ENCODE measurements at regions not wholly inside any gene's neighbourhood (a gene's known extent, or its start where the extent isn't known, plus 50 kb on each side); places are given as distances from the start of the nearest gene placed in this dataset.
"Not testable (repeated sequence)": the region's sequence is repeated elsewhere in the genome, so short reads cannot be mapped to it uniquely, and the experiment has no call there.

GRCh38 chr17:59485015-59485414, 80.4 kb upstream of the DHX40 start:
- Mint-ChIP-seq H3K9me3 (no peaks in the 10 kb centered on the region), H3K27me3 (ENCODE audit: low read depth) (peaks cover 11% of the 10 kb centered on the region), H3K36me3 (ENCODE audit: insufficient read depth in 2 of 2) (peaks cover 0 to 3% of the 10 kb centered on the region in 2 donors), H3K4me1 (ENCODE audit: low read depth) (peaks cover 7% of the 10 kb centered on the region), H3K4me3 (no peak overlapping the region), H3K27ac (no peak overlapping the region)
- no peak for DNase-seq
- no peak for ATAC-seq (replicated peaks in 1 of 2)

GRCh38 chr17:59485946-59486345, 79.5 kb upstream of the DHX40 start:
- Mint-ChIP-seq H3K4me3 (no peak overlapping the region), H3K27me3 (ENCODE audit: low read depth) (peaks cover 5% of the 10 kb centered on the region), H3K36me3 (ENCODE audit: insufficient read depth in 2 of 2) (peaks cover 0 to 3% of the 10 kb centered on the region in 2 donors), H3K4me1 (ENCODE audit: low read depth) (peaks cover 7% of the 10 kb centered on the region), H3K9me3 (no peaks in the 10 kb centered on the region), H3K27ac (no peak overlapping the region)
- DNase-seq: no peak
- no peak for ATAC-seq (replicated peaks in 1 of 2)

DNA sequence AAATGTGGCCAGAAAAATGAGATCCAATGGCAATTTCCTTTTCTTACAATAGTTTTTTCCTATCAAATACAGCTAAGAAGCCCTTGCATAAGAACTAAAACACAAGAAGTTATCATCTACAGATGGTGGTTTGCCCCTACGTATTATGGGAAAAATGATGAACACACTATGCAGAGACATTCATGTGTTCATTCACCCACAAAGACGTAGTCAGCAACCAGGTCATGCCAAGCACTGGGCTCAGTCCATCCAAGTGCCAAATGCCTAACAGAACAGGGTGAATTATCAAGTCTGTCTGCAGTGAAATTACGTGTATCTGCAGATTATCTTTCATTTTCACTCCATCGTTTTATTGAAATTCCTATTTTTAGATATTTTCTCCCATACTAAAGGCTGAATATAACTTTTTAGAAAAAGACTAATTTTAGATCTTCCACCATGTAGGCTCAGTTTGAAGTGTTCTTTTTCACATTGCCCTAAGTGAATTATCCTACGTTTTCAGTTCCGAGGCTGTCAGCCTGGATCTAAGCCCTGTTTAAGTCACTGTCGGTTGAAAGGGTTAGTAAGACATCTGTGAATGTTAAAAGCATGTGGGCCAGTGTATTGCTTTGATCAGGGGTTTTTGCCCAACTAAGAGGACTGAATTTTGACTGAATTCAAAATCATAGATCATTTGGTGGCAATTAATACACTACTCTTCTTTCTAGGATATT, 78.1 kb upstream of the DHX40 start:
- H3K4me1 Mint-ChIP-seq (ENCODE audit: low read depth): peaks cover 7% of the 10 kb centered on the region
- no peak for DNase-seq
- no peak overlapping the region for H3K4me3 Mint-ChIP-seq
- H3K27me3 Mint-ChIP-seq (ENCODE audit: low read depth): no peaks in the 10 kb centered on the region
- no peaks in the 10 kb centered on the region for H3K36me3 Mint-ChIP-seq (ENCODE audit: insufficient read depth in 2 of 2)
- H3K9me3 Mint-ChIP-seq: no peaks in the 10 kb centered on the region
- ATAC-seq (replicated peaks in 1 of 2): no peak
- H3K27ac Mint-ChIP-seq: no peak overlapping the region

DNA sequence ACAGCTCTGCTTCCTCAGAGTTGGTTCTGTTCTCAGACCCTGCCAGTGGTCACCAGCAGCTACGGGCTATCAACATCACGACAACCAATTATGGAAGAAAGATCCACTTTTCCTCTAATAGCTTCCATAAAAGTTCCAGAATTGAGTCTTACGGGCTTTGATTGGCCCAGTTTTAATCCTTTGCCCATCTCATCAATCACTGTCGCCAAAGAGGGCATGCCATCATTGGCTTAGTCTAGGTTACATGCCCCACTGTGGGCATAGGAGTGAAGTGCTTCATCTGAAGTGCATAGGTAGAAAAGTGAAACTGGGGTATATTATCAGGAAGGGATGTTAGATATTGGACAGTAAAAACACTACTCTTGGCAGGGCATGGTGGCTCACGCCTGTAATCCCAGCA, 76.6 kb upstream of the DHX40 start:
- ATAC-seq (replicated peaks in 1 of 2): no peak
- Mint-ChIP-seq H3K4me1 (ENCODE audit: low read depth) (peaks cover 3% of the 10 kb centered on the region), H3K27ac (no peak overlapping the region), H3K27me3 (ENCODE audit: low read depth) (no peaks in the 10 kb centered on the region), H3K4me3 (no peak overlapping the region), H3K36me3 (ENCODE audit: insufficient read depth in 2 of 2) (no peaks in the 10 kb centered on the region), H3K9me3 (no peaks in the 10 kb centered on the region)
- DNase-seq: no peak

DNA sequence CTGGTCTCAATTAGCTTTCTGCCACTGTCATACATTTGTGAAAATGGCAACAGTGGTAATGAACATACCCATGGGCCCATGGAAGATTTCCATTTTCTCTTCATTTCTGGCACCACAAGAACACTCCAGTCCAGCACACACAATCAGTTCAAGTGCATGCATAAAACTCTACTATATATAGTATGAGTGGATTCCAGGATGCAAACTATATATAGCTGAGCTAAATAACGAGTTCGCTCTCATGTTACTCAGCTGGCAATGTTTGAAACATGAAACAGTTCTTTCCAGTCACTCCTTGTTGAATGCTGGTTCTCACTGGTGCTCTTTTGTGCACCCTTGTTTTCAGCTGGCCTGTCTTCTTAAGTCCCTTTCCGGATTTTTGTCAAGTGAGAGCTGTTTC, 75.2 kb upstream of the DHX40 start:
- ATAC-seq (replicated peaks in 1 of 2): no peak
- Mint-ChIP-seq H3K4me1 (ENCODE audit: low read depth) (no peaks in the 10 kb centered on the region), H3K36me3 (ENCODE audit: insufficient read depth in 2 of 2) (no peaks in the 10 kb centered on the region), H3K27me3 (ENCODE audit: low read depth) (no peaks in the 10 kb centered on the region), H3K27ac (no peak overlapping the region), H3K4me3 (no peak overlapping the region), H3K9me3 (no peaks in the 10 kb centered on the region)
- DNase-seq: no peak

GRCh38 chr17:59491353-59492090, 73.9 kb upstream of the DHX40 start:
- Mint-ChIP-seq H3K27me3 (ENCODE audit: low read depth) (no peaks in the 10 kb centered on the region), H3K4me3 (no peak overlapping the region), H3K4me1 (ENCODE audit: low read depth) (no peaks in the 10 kb centered on the region), H3K27ac (no peak overlapping the region), H3K9me3 (no peaks in the 10 kb centered on the region), H3K36me3 (ENCODE audit: insufficient read depth in 2 of 2) (no peaks in the 10 kb centered on the region)
- DNase-seq: no peak
- ATAC-seq (replicated peaks in 1 of 2): no peak

GRCh38 chr17:59492091-59492451, 73.3 kb upstream of the DHX40 start:
- ATAC-seq (replicated peaks in 1 of 2) (no peak), DNase-seq (no peak)
- Mint-ChIP-seq H3K4me3 (no peak overlapping the region), H3K27ac (no peak overlapping the region), H3K36me3 (ENCODE audit: insufficient read depth in 2 of 2) (no peaks in the 10 kb centered on the region), H3K4me1 (ENCODE audit: low read depth) (no peaks in the 10 kb centered on the region), H3K9me3 (no peaks in the 10 kb centered on the region), H3K27me3 (ENCODE audit: low read depth) (no peaks in the 10 kb centered on the region)

GRCh38 chr17:59493867-59494266, 71.5 kb upstream of the DHX40 start:
- no peak overlapping the region for H3K4me3 Mint-ChIP-seq
- no peak overlapping the region for H3K27ac Mint-ChIP-seq
- H3K27me3 Mint-ChIP-seq (ENCODE audit: low read depth): no peaks in the 10 kb centered on the region
- H3K9me3 Mint-ChIP-seq: no peaks in the 10 kb centered on the region
- ATAC-seq (replicated peaks in 1 of 2) (no peak), DNase-seq (no peak)
- H3K4me1 Mint-ChIP-seq (ENCODE audit: low read depth): no peaks in the 10 kb centered on the region
- H3K36me3 Mint-ChIP-seq (ENCODE audit: insufficient read depth in 2 of 2): no peaks in the 10 kb centered on the region

- no peaks in the 10 kb centered on the region for H3K36me3 Mint-ChIP-seq (ENCODE audit: insufficient read depth in 2 of 2)
These were observed 70.5 kb upstream of the DHX40 start for GRCh38 chr17:59494757-59495368.

GRCh38 chr17:59496178-59496577, 69.2 kb upstream of the DHX40 start:
- Mint-ChIP-seq H3K4me3 (no peak overlapping the region), H3K4me1 (ENCODE audit: low read depth) (no peaks in the 10 kb centered on the region), H3K9me3 (no peaks in the 10 kb centered on the region), H3K27me3 (ENCODE audit: low read depth) (no peaks in the 10 kb centered on the region), H3K36me3 (ENCODE audit: insufficient read depth in 2 of 2) (no peaks in the 10 kb centered on the region), H3K27ac (no peak overlapping the region)
- ATAC-seq (replicated peaks in 1 of 2) (no peak), DNase-seq (no peak)

More at GRCh38 chr17:59494757-59495368, 70.5 kb upstream of the DHX40 start:
- H3K9me3 Mint-ChIP-seq: no peaks in the 10 kb centered on the region
- no peaks in the 10 kb centered on the region for H3K4me1 Mint-ChIP-seq (ENCODE audit: low read depth)
- DNase-seq (no peak), ATAC-seq (replicated peaks in 1 of 2) (no peak)
- no peak overlapping the region for H3K4me3 Mint-ChIP-seq
- no peaks in the 10 kb centered on the region for H3K27me3 Mint-ChIP-seq (ENCODE audit: low read depth)
- no peak overlapping the region for H3K27ac Mint-ChIP-seq

GRCh38 chr17:59498530-59499307, 66.7 kb upstream of the DHX40 start:
- DNase-seq (no peak), ATAC-seq (replicated peaks in 1 of 2) (no peak)
- Mint-ChIP-seq H3K27me3 (ENCODE audit: low read depth) (no peaks in the 10 kb centered on the region), H3K36me3 (ENCODE audit: insufficient read depth in 2 of 2) (no peaks in the 10 kb centered on the region), H3K9me3 (no peaks in the 10 kb centered on the region), H3K4me1 (ENCODE audit: low read depth) (no peaks in the 10 kb centered on the region), H3K4me3 (no peak overlapping the region), H3K27ac (no peak overlapping the region)

DNA sequence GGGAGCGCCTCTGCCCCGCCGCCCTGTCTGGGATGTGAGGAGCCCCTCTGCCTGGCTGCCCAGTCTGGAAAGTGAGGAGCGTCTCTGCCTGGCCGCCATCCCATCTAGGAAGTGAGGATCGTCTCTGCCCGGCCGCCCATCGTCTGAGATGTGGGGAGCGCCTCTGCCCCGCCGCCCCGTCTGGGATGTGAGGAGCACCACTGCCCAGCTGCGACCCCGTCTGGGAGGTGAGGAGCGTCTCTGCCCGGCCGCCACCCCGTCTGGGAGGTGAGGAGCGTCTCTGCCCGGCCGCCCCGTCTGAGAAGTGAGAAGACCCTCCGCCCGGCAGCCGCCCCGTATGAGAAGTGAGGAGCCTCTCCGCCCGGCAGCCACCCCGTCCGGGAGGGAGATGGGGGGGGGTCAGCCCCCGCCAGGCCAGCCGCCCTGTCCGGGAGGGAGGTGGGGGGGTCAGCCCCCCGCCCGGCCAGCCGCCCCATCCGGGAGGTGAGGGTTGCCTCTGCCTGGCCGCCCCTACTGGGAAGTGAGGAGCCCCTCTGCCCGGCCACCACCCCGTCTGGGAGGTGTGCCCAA, 65.2 kb upstream of the DHX40 start:
- H3K4me3 Mint-ChIP-seq; H3K27me3 Mint-ChIP-seq (ENCODE audit: low read depth); DNase-seq; H3K9me3 Mint-ChIP-seq; ATAC-seq (replicated peaks in 1 of 2); H3K27ac Mint-ChIP-seq; H3K36me3 Mint-ChIP-seq (ENCODE audit: insufficient read depth in 2 of 2); H3K4me1 Mint-ChIP-seq (ENCODE audit: low read depth): not testable (repeated sequence)

- Mint-ChIP-seq H3K27ac (no peak overlapping the region), H3K27me3 (ENCODE audit: low read depth) (no peaks in the 10 kb centered on the region), H3K36me3 (ENCODE audit: insufficient read depth in 2 of 2) (no peaks in the 10 kb centered on the region), H3K4me1 (ENCODE audit: low read depth) (no peaks in the 10 kb centered on the region), H3K4me3 (no peak overlapping the region), H3K9me3 (no peaks in the 10 kb centered on the region)
- DNase-seq: no peak
- ATAC-seq (replicated peaks in 1 of 2): no peak
These were observed 63.7 kb upstream of the DHX40 start for GRCh38 chr17:59501690-59502089.
